ENCODE measurements at regions not wholly inside any gene's neighbourhood (a gene's known extent, or its start where the extent isn't known, plus 50 kb on each side); places are given as distances from the start of the nearest gene placed in this dataset.

DNA sequence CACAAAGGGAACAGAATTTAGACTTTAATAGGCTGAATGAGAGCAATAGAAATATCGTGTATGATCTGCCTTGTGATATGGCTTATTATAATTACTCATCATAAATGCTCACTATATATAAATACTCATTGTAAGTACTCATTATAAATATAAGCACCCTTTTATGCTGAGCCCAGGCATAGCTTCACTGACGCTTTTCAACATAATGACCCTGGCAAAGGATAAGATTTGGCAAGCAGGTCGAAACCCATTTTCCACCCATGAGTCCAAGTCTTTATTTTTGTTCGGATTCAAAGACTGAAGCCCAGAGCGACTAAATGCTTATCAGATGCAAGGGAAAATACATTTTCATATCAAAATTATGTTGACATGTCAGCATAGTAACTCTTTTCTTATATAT is 500.4 kb downstream of the SLC4A3 start:
- TF ChIP-seq ZNF660 (tag by site-specific recombination; IDR thresholded peaks at IDR 0.05) (no peak), ZNF292 (tag by site-specific recombination; IDR thresholded peaks at IDR 0.05; ENCODE audit: borderline replicate concordance, low read depth) (no peak), ZXDB (tag by site-specific recombination; IDR thresholded peaks at IDR 0.05) (no peak)
- TF ChIP-seq, protein P1, sequence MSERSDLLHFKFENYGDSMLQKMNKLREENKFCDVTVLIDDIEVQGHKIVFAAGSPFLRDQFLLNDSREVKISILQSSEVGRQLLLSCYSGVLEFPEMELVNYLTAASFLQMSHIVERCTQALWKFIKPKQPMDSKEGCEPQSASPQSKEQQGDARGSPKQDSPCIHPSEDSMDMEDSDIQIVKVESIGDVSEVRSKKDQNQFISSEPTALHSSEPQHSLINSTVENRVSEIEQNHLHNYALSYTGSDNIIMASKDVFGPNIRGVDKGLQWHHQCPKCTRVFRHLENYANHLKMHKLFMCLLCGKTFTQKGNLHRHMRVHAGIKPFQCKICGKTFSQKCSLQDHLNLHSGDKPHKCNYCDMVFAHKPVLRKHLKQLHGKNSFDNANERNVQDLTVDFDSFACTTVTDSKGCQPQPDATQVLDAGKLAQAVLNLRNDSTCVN (tag by site-specific recombination; optimal IDR thresholded peaks at IDR 0.05), result no peak
- TF ChIP-seq, protein P2, sequence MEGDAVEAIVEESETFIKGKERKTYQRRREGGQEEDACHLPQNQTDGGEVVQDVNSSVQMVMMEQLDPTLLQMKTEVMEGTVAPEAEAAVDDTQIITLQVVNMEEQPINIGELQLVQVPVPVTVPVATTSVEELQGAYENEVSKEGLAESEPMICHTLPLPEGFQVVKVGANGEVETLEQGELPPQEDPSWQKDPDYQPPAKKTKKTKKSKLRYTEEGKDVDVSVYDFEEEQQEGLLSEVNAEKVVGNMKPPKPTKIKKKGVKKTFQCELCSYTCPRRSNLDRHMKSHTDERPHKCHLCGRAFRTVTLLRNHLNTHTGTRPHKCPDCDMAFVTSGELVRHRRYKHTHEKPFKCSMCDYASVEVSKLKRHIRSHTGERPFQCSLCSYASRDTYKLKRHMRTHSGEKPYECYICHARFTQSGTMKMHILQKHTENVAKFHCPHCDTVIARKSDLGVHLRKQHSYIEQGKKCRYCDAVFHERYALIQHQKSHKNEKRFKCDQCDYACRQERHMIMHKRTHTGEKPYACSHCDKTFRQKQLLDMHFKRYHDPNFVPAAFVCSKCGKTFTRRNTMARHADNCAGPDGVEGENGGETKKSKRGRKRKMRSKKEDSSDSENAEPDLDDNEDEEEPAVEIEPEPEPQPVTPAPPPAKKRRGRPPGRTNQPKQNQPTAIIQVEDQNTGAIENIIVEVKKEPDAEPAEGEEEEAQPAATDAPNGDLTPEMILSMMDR (tag by site-specific recombination; IDR thresholded peaks at IDR 0.05), result no peak
- TF ChIP-seq, protein P3, sequence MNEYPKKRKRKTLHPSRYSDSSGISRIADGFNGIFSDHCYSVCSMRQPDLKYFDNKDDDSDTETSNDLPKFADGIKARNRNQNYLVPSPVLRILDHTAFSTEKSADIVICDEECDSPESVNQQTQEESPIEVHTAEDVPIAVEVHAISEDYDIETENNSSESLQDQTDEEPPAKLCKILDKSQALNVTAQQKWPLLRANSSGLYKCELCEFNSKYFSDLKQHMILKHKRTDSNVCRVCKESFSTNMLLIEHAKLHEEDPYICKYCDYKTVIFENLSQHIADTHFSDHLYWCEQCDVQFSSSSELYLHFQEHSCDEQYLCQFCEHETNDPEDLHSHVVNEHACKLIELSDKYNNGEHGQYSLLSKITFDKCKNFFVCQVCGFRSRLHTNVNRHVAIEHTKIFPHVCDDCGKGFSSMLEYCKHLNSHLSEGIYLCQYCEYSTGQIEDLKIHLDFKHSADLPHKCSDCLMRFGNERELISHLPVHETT (tag by site-specific recombination; IDR thresholded peaks at IDR 0.05), result no peak
